Fibroblast of lung (primary cell): ENCODE measurements at regions not wholly inside any gene's neighbourhood (a gene's known extent, or its start where the extent isn't known, plus 50 kb on each side); places are given as distances from the start of the nearest gene placed in this dataset.

Source experiments
- DNase-seq, 2 donors: peaks; one replicate each; pipeline versions ENCODE4 v3.0.0 to v3.0.0-alpha.2; 2010; ENCODE audit warnings: low read depth in 2 of 2
- H2AFZ ChIP-seq: 2 replicates; pipeline ENCODE4 v1.5.1; 2012; ENCODE audit warnings: low read length, control low read depth, inconsistent platforms
- H3K27ac ChIP-seq: 2 replicates; pipeline ENCODE4 v1.5.1; 2011; ENCODE audit warnings: low read length, control low read depth; ENCODE audit not compliant: insufficient read depth
- H3K27me3 ChIP-seq: 2 replicates; pipeline ENCODE4 v1.5.1; 2011; ENCODE audit warnings: mild to moderate bottlenecking, low read length; ENCODE audit not compliant: control insufficient read depth, insufficient read depth
- H3K36me3 ChIP-seq: 2 replicates; pipeline ENCODE4 v1.5.1; 2011; ENCODE audit warnings: low read length; ENCODE audit not compliant: control insufficient read depth, insufficient read depth
- H3K4me1 ChIP-seq: 2 replicates; pipeline ENCODE4 v1.5.1; 2011; ENCODE audit warnings: low read length; ENCODE audit not compliant: control insufficient read depth, insufficient read depth; ENCODE audit errors: extremely low read depth
- H3K4me2 ChIP-seq: 2 replicates; pipeline ENCODE4 v1.5.1; 2011; ENCODE audit warnings: low read length, control low read depth; ENCODE audit not compliant: insufficient read depth; ENCODE audit errors: extremely low read depth
- H3K4me3 ChIP-seq, 4 experiments: fragments of 200-600 bp in 1 of 4; sonication (generic) in 1 of 4; replicated peaks in 1 of 4; 2 replicates each; pipeline ENCODE4 v1.5.1; 2011 to 2016; ENCODE audit warnings: low read length in 4 of 4, low read depth in 3 of 4, mild to moderate bottlenecking in 3 of 4, control low read depth in 2 of 4, inconsistent platforms in 1 of 4, mixed read lengths in 1 of 4; ENCODE audit not compliant: insufficient read depth in 1 of 4; ENCODE audit errors: control extremely low read depth in 1 of 4
- H3K79me2 ChIP-seq: 2 replicates; pipeline ENCODE4 v1.5.1; 2012; ENCODE audit warnings: mild to moderate bottlenecking, low read length, inconsistent platforms; ENCODE audit not compliant: control insufficient read depth, insufficient read depth
- H3K9ac ChIP-seq: 2 replicates; pipeline ENCODE4 v1.5.1; 2011; ENCODE audit warnings: mild to moderate bottlenecking, low read length, control low read depth; ENCODE audit not compliant: insufficient read depth
- H3K9me3 ChIP-seq: 2 replicates; pipeline ENCODE4 v1.5.1; 2012; ENCODE audit warnings: low read depth, low read length; ENCODE audit not compliant: control insufficient read depth, insufficient read depth
- H4K20me1 ChIP-seq: 2 replicates; pipeline ENCODE4 v1.5.1; 2011; ENCODE audit warnings: low read length; ENCODE audit not compliant: control insufficient read depth, insufficient read depth; ENCODE audit errors: extremely low read depth
- CTCF ChIP-seq, 2 donors: IDR thresholded peaks in 1 of 2; conservative IDR thresholded peaks in 1 of 2; 1 replicate in 1 of 2; 2 replicates in 1 of 2; pipeline ENCODE4 v1.5.1; 2011 to 2012; ENCODE audit warnings: low read length in 2 of 2, control low read depth in 1 of 2, inconsistent platforms in 1 of 2, low read depth in 1 of 2, mild to moderate bottlenecking in 1 of 2
- EZH2 ChIP-seq: IDR thresholded peaks from 2 replicates; pipeline ENCODE4 v1.5.1; 2012; ENCODE audit warnings: low read length, control low read depth, mild to moderate bottlenecking; ENCODE audit errors: missing control alignments

GRCh38 chr10:44126291-44126717 lies 258.6 kb downstream of the CXCL12 start:
- Histone ChIP-seq H3K9ac (no peak overlapping the region), H3K4me2 (no peak overlapping the region)

GRCh38 chr10:44125879-44126278 lies 259.0 kb downstream of the CXCL12 start:
- no peak overlapping the region for H2AFZ ChIP-seq
- no peak overlapping the region for H3K4me2 ChIP-seq
- H3K4me3 ChIP-seq = no peak overlapping the region

More at GRCh38 chr10:44126291-44126717, 258.6 kb downstream of the CXCL12 start:
- TF ChIP-seq EZH2 (no peak), CTCF (conservative IDR thresholded peaks at IDR 0.05 in 1 of 2, IDR thresholded peaks at IDR 0.05 in 1 of 2; ENCODE audit: low read depth in 1 of 2, low read length in 2 of 2) (no peak)
- no peaks in the 10 kb centered on the region for H3K9me3 ChIP-seq
- no peaks in the 10 kb centered on the region for H4K20me1 ChIP-seq
- H3K4me3 ChIP-seq = no peak overlapping the region
- DNase-seq = peak in 1 of 2 donors; percentile 2
- H3K27ac ChIP-seq = no peak overlapping the region
- no peaks in the 10 kb centered on the region for H3K79me2 ChIP-seq
- H3K36me3 ChIP-seq = no peaks in the 10 kb centered on the region
- no peaks in the 10 kb centered on the region for H3K27me3 ChIP-seq
- no peak overlapping the region for H2AFZ ChIP-seq
- no peaks in the 10 kb centered on the region for H3K4me1 ChIP-seq

GRCh38 chr10:44118500-44118899 lies 266.4 kb downstream of the CXCL12 start:
- TF ChIP-seq CTCF (conservative IDR thresholded peaks at IDR 0.05 in 1 of 2, IDR thresholded peaks at IDR 0.05 in 1 of 2; ENCODE audit: low read depth in 1 of 2, low read length in 2 of 2) (no peak), EZH2 (no peak)

More at GRCh38 chr10:44125879-44126278, 259.0 kb downstream of the CXCL12 start:
- H3K36me3 ChIP-seq = no peaks in the 10 kb centered on the region
- H4K20me1 ChIP-seq = no peaks in the 10 kb centered on the region
- no peak overlapping the region for H3K9ac ChIP-seq
- DNase-seq = peak; percentile 66 to 86
- H3K79me2 ChIP-seq = no peaks in the 10 kb centered on the region
- no peaks in the 10 kb centered on the region for H3K27me3 ChIP-seq
- H3K27ac ChIP-seq = no peak overlapping the region
- H3K9me3 ChIP-seq = no peaks in the 10 kb centered on the region
- no peaks in the 10 kb centered on the region for H3K4me1 ChIP-seq
- TF ChIP-seq CTCF (conservative IDR thresholded peaks at IDR 0.05 in 1 of 2, IDR thresholded peaks at IDR 0.05 in 1 of 2; ENCODE audit: low read depth in 1 of 2, low read length in 2 of 2) = no peak
- no peak for TF ChIP-seq EZH2

More at GRCh38 chr10:44118500-44118899, 266.4 kb downstream of the CXCL12 start:
- no peak overlapping the region for H3K9ac ChIP-seq
- no peaks in the 10 kb centered on the region for H3K4me1 ChIP-seq
- H4K20me1 ChIP-seq = no peaks in the 10 kb centered on the region
- peaks cover 6% of the 10 kb centered on the region for H3K27me3 ChIP-seq
- H3K79me2 ChIP-seq = no peaks in the 10 kb centered on the region
- H3K27ac ChIP-seq = no peak overlapping the region
- no peak overlapping the region for H2AFZ ChIP-seq
- H3K4me2 ChIP-seq = no peak overlapping the region
- no peaks in the 10 kb centered on the region for H3K36me3 ChIP-seq
- no peak overlapping the region for H3K4me3 ChIP-seq
- H3K9me3 ChIP-seq = no peaks in the 10 kb centered on the region
- DNase-seq = no peak
